Upper lobe of left lung (tissue), 6 donors: ENCODE measurements at regions not wholly inside any gene's neighbourhood (a gene's known extent, or its start where the extent isn't known, plus 50 kb on each side); places are given as distances from the start of the nearest gene placed in this dataset.

Source experiments
- ATAC-seq, 2 donors: fragments of 200-7000 bp; cut with Tn5 transposase; one replicate each; pipeline ENCODE4 v1.9.1; 2022; ENCODE audit warnings: mild to moderate bottlenecking in 2 of 2, moderate library complexity in 2 of 2; ENCODE audit not compliant: low FRiP score in 2 of 2
- DNase-seq, 2 donors: peaks; one replicate each; pipeline ENCODE4 v3.0.0-alpha.2; 2019 to 2020
- H3K27ac ChIP-seq, 4 donors: fragments of 200-600 bp; sonication (generic); one replicate each; pipeline ENCODE4 v1.5.1; 2016 to 2019
- H3K27me3 ChIP-seq, 4 donors: fragments of 200-600 bp; sonication (generic); one replicate each; pipeline ENCODE4 v1.5.1; 2017 to 2019
- H3K36me3 ChIP-seq, 4 donors: fragments of 200-600 bp; sonication (generic); one replicate each; pipeline ENCODE4 v1.5.1; 2016 to 2019
- H3K4me1 ChIP-seq, 4 donors: fragments of 200-600 bp; sonication (generic); one replicate each; pipeline ENCODE4 v1.5.1; 2018 to 2019
- H3K4me3 ChIP-seq, 4 donors: fragments of 200-600 bp; sonication (generic); one replicate each; pipeline ENCODE4 v1.5.1; 2017 to 2019; ENCODE audit warnings: mild to moderate bottlenecking in 2 of 4, moderate library complexity in 1 of 4
- H3K9me3 ChIP-seq, 4 donors: fragments of 200-600 bp; sonication (generic); one replicate each; pipeline ENCODE4 v1.5.1; 2018 to 2019
- EP300 ChIP-seq, 4 donors: sonication (generic); formaldehyde crosslinking; IDR thresholded peaks; one replicate each; pipeline ENCODE4 v1.5.1; 2017; ENCODE audit warnings: antibody characterized with exemption in 4 of 4, control low read depth in 2 of 4
- POLR2A ChIP-seq, 4 donors: fragments of 450-650 bp; IDR thresholded peaks; one replicate each; pipeline ENCODE4 v1.5.1; 2016 to 2017; ENCODE audit warnings: antibody characterized with exemption in 4 of 4, mild to moderate bottlenecking in 2 of 4
- POLR2AphosphoS5 ChIP-seq, 2 donors: sonication (generic); formaldehyde crosslinking; IDR thresholded peaks; one replicate each; pipeline ENCODE4 v1.5.1; 2017; ENCODE audit warnings: antibody characterized with exemption in 2 of 2
- WGBS, 2 donors: methylation state at CpG; one replicate each; pipeline ENCODE4 v1.1.5; 2017 to 2018; 5-methylcytosine and 5-hydroxymethylcytosine counted together
- TF ChIP-seq, protein P1 (sequence below), 6 experiments: fragments of 450-650 bp in 4 of 6; fragments of 200-600 bp in 2 of 6; sonication (generic) in 2 of 6; IDR thresholded peaks; one replicate each; pipeline ENCODE4 v1.5.1; 2016 to 2019; ENCODE audit warnings: antibody characterized with exemption in 6 of 6
- donor health status: DM: no; HTN: no; CAD: no; lungs with moderate emphysema.
- donor health status: DM: no; HTN: yes; CAD: no; lungs with severe emphysema.

GRCh38 chr5:62933261-62933660 lies 354.6 kb downstream of the LRRC70 start:
- ATAC-seq (no peak), DNase-seq (no peak)
- TF ChIP-seq POLR2A (IDR thresholded peaks at IDR 0.05): no peak
- no peak for TF ChIP-seq EP300 (IDR thresholded peaks at IDR 0.05)
- TF ChIP-seq, protein P1, sequence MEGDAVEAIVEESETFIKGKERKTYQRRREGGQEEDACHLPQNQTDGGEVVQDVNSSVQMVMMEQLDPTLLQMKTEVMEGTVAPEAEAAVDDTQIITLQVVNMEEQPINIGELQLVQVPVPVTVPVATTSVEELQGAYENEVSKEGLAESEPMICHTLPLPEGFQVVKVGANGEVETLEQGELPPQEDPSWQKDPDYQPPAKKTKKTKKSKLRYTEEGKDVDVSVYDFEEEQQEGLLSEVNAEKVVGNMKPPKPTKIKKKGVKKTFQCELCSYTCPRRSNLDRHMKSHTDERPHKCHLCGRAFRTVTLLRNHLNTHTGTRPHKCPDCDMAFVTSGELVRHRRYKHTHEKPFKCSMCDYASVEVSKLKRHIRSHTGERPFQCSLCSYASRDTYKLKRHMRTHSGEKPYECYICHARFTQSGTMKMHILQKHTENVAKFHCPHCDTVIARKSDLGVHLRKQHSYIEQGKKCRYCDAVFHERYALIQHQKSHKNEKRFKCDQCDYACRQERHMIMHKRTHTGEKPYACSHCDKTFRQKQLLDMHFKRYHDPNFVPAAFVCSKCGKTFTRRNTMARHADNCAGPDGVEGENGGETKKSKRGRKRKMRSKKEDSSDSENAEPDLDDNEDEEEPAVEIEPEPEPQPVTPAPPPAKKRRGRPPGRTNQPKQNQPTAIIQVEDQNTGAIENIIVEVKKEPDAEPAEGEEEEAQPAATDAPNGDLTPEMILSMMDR (IDR thresholded peaks at IDR 0.05): no peak
- no peak for TF ChIP-seq POLR2AphosphoS5 (IDR thresholded peaks at IDR 0.05)
- Histone ChIP-seq H3K4me1 (peaks cover 0 to 9% (median 4%) of the 10 kb centered on the region in 4 donors), H3K27ac (no peak overlapping the region), H3K27me3 (no peaks in the 10 kb centered on the region), H3K9me3 (no peaks in the 10 kb centered on the region), H3K4me3 (no peak overlapping the region), H3K36me3 (no peaks in the 10 kb centered on the region)
- 66 to 75% methylated on average over 3 of the region's 3 CpGs for WGBS, 2 donors

GRCh38 chr5:62931153-62931950 lies 352.7 kb downstream of the LRRC70 start:
- ATAC-seq: no peak
- no peak overlapping the region for H3K4me3 ChIP-seq
- H3K27ac ChIP-seq: no peak overlapping the region
- DNase-seq: no peak
- H3K27me3 ChIP-seq: no peaks in the 10 kb centered on the region
- H3K4me1 ChIP-seq: no peaks in the 10 kb centered on the region
- WGBS, 2 donors: 69 to 80% methylated on average over 3 of the region's 3 CpGs
- no peaks in the 10 kb centered on the region for H3K36me3 ChIP-seq
- TF ChIP-seq EP300 (IDR thresholded peaks at IDR 0.05) (no peak), POLR2A (IDR thresholded peaks at IDR 0.05) (no peak), POLR2AphosphoS5 (IDR thresholded peaks at IDR 0.05) (no peak)
- TF ChIP-seq, protein P1 (IDR thresholded peaks at IDR 0.05): no peak
- no peaks in the 10 kb centered on the region for H3K9me3 ChIP-seq

GRCh38 chr5:62922191-62922590 lies 343.6 kb downstream of the LRRC70 start:
- Histone ChIP-seq H3K27me3 (no peaks in the 10 kb centered on the region), H3K27ac (no peak overlapping the region), H3K36me3 (no peaks in the 10 kb centered on the region), H3K9me3 (no peaks in the 10 kb centered on the region), H3K4me3 (no peak overlapping the region), H3K4me1 (no peaks in the 10 kb centered on the region)
- ATAC-seq (no peak), DNase-seq (no peak)
- no peak for TF ChIP-seq POLR2A (IDR thresholded peaks at IDR 0.05)
- no peak for TF ChIP-seq EP300 (IDR thresholded peaks at IDR 0.05)
- no peak for TF ChIP-seq POLR2AphosphoS5 (IDR thresholded peaks at IDR 0.05)
- TF ChIP-seq, protein P1 (IDR thresholded peaks at IDR 0.05): no peak
- 53 to 60% methylated on average over 3 of the region's 3 CpGs for WGBS, 2 donors

- 76 to 80% methylated on average over 1 of the region's 1 CpG for WGBS, 2 donors
- no peak for ATAC-seq
- no peak overlapping the region for H3K4me3 ChIP-seq
- no peaks in the 10 kb centered on the region for H3K4me1 ChIP-seq
- DNase-seq: no peak
- no peaks in the 10 kb centered on the region for H3K36me3 ChIP-seq
- TF ChIP-seq POLR2A (IDR thresholded peaks at IDR 0.05) (no peak), POLR2AphosphoS5 (IDR thresholded peaks at IDR 0.05) (no peak), EP300 (IDR thresholded peaks at IDR 0.05) (no peak)
- TF ChIP-seq, protein P1 (IDR thresholded peaks at IDR 0.05): no peak
- no peaks in the 10 kb centered on the region for H3K27me3 ChIP-seq
- no peak overlapping the region for H3K27ac ChIP-seq
- H3K9me3 ChIP-seq: no peaks in the 10 kb centered on the region
Observed at GRCh38 chr5:62920856-62921255, 342.2 kb downstream of the LRRC70 start.

DNA sequence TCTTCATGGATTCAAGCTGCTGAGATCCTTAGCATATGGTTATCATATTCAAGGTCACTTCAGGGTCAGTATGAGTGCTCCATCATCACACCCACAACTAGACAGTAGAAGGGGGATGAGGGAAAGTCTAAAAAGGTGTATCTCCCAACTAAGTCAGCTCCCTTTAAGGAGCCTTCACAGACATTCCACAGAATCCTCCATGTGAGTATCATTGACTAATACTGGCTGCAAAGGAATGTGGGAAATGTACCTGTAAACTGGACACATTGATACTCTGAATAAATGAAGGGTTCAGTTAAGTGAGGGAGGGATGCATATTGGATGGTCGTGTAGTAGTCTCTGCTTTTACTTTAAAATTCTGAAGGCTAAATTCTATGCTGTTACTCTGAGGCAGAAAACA lies 330.7 kb downstream of the LRRC70 start:
- DNase-seq (no peak), ATAC-seq (no peak)
- H3K27me3 ChIP-seq: no peaks in the 10 kb centered on the region
- no peaks in the 10 kb centered on the region for H3K36me3 ChIP-seq
- TF ChIP-seq POLR2A (IDR thresholded peaks at IDR 0.05) (no peak), POLR2AphosphoS5 (IDR thresholded peaks at IDR 0.05) (no peak), EP300 (IDR thresholded peaks at IDR 0.05) (no peak)
- TF ChIP-seq, protein P1 (IDR thresholded peaks at IDR 0.05): no peak
- no peak overlapping the region for H3K4me3 ChIP-seq
- no peaks in the 10 kb centered on the region for H3K9me3 ChIP-seq
- 63 to 82% methylated on average over 1 of the region's 1 CpG for WGBS, 2 donors
- H3K27ac ChIP-seq: no peak overlapping the region
- H3K4me1 ChIP-seq: no peaks in the 10 kb centered on the region
